Stimulated activated CD8-positive, alpha-beta memory T cell treated with anti-CD3 and anti-CD28 coated beads, Interleukin-2, amount 100 ng/mL, for 1 hour (primary cell): ENCODE measurements at regions not wholly inside any gene's neighbourhood (a gene's known extent, or its start where the extent isn't known, plus 50 kb on each side); places are given as distances from the start of the nearest gene placed in this dataset.
"Not testable (repeated sequence)": the region's sequence is repeated elsewhere in the genome, so short reads cannot be mapped to it uniquely, and the experiment has no call there.

ENCODE experiments used
- DNase-seq, 2 donors: peaks; one replicate each; pipeline ENCODE4 v3.0.0-alpha.2; 2020; ENCODE audit warnings: low read depth in 2 of 2

GRCh38 chr12:107826276-107826675 lies 51.8 kb downstream of the ASCL4 start:
- no peak for DNase-seq

- no peak for DNase-seq
Observed at GRCh38 chr12:107829271-107829670, 54.8 kb downstream of the ASCL4 start.

- no peak for DNase-seq
Observed at GRCh38 chr12:107832441-107832840, 57.9 kb downstream of the ASCL4 start.

- no peak for DNase-seq
Observed at GRCh38 chr12:107840186-107840585, 65.7 kb downstream of the ASCL4 start.

DNA sequence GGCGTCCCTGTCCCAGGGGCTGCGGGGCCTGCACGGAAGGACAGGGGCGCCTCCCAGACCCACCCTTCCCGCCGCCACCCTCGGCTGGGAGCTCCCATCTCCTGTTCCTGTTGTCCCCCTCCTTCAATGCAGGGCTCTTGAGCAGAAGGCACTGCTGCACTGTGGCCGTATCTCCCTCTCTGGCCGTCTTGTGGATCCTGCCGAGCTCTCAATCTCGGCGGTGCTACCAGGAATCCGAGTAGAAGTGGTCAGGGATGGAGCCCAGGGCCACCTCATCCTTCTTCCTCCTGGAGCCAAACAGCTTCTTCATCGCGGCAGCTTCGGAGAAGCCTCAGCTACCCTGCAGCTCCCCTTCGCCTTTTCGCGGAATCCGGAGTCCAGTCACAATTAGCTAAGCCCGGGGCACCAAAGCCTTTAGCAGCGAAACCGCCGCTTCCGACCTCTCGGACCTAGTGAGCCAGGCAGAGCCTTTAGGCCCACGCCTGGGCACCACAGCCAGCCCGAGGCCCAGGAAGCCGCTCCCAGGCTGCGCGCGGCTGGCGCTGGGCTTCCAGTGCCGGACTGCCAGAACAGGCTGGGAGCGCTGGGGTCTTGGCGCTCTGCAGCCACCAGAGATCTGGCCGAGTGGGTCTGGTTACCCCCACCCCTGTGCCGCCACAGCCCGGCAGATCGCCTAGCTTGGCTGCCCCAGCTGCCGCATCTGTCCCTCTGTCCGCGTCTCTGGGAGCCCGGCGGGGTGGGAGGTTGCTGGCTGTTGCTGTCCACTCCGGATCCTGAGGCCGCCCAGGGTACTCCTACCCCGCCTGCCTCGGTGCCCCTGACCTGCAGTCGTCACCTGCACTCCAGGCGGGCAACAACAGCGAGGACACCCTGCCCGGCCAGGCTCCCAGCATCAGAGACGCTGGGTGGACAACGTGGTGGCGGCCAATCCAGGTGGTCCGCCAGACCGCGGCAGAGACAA lies 69.1 kb downstream of the ASCL4 start:
- DNase-seq, result no peak

GRCh38 chr12:107844312-107844921 lies 69.9 kb downstream of the ASCL4 start:
- DNase-seq, result no peak

- DNase-seq, result no peak
Observed at GRCh38 chr12:107845226-107845979, 70.9 kb downstream of the ASCL4 start.

DNA sequence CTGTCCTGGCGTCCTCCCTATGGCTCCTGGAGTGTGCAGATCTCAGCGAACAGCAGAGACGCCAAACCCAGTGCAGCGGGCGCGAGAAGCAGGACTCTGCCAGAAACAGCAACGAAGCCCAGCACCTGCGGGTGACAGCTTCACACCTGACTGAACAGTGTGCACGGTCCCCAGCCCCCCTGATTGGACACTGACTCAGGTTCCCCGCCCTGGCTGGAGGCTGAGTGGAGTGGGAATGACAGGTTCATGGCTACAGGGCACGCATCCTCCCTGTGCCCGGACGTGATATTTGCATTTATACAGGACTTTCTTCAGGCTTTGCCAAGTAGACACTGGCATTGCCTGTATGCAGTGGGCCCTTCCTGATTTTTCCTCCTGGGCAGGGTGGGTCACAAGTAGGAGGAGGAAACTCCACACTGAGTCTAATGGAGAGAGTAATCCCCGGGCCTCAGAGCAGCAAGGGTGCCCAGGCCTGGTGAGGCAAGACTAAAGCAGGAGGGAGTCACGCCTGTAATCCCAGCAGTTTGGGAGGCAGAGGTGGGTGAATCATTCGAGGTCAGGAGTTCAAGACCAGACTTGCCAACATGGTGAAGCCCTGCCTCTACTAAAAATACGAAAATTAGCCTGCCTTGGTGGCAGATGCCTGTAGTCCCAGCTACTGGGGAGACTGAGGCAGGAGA lies 71.6 kb downstream of the ASCL4 start:
- no peak for DNase-seq

DNA sequence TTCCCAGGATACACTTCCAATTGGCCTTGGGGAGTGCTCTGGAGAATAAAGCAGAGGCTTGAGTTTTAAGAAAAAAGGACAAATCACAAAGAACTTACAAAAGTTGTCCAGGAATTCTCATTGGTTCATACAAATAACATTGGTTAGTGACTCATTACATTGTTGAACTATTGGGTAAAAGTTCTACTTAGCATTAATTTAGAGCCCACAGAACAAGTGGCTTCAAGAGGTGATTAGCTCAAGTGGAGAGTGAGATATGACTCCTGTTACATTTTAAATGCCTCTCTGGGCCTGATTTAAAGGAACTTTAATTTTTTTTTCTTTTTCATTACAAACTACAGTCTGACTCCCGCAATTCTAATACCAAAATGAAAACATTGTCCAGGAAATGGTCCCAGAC lies 72.9 kb downstream of the ASCL4 start:
- no peak for DNase-seq

GRCh38 chr12:107847830-107848229 lies 73.3 kb downstream of the ASCL4 start:
- no peak for DNase-seq

- no peak for DNase-seq
Observed at GRCh38 chr12:107853479-107853878, 79.0 kb downstream of the ASCL4 start.

- no peak for DNase-seq
Observed at GRCh38 chr12:107855471-107855870, 81.0 kb downstream of the ASCL4 start.

GRCh38 chr12:107856096-107856495 lies 81.6 kb downstream of the ASCL4 start:
- no peak for DNase-seq

- no peak for DNase-seq
Observed at GRCh38 chr12:107857191-107857590, 82.7 kb downstream of the ASCL4 start.

GRCh38 chr12:107859367-107859766 lies 84.9 kb downstream of the ASCL4 start:
- DNase-seq, result no peak

- no peak for DNase-seq
Observed at GRCh38 chr12:107864235-107864634, 89.7 kb downstream of the ASCL4 start.

- DNase-seq, result not testable (repeated sequence)
Observed at GRCh38 chr12:107864727-107865126, 90.2 kb downstream of the ASCL4 start.

- no peak for DNase-seq
Observed at GRCh38 chr12:107873223-107873622, 98.7 kb downstream of the ASCL4 start.

- DNase-seq, result no peak
Observed at GRCh38 chr12:107875786-107876185, 101.3 kb downstream of the ASCL4 start.

DNA sequence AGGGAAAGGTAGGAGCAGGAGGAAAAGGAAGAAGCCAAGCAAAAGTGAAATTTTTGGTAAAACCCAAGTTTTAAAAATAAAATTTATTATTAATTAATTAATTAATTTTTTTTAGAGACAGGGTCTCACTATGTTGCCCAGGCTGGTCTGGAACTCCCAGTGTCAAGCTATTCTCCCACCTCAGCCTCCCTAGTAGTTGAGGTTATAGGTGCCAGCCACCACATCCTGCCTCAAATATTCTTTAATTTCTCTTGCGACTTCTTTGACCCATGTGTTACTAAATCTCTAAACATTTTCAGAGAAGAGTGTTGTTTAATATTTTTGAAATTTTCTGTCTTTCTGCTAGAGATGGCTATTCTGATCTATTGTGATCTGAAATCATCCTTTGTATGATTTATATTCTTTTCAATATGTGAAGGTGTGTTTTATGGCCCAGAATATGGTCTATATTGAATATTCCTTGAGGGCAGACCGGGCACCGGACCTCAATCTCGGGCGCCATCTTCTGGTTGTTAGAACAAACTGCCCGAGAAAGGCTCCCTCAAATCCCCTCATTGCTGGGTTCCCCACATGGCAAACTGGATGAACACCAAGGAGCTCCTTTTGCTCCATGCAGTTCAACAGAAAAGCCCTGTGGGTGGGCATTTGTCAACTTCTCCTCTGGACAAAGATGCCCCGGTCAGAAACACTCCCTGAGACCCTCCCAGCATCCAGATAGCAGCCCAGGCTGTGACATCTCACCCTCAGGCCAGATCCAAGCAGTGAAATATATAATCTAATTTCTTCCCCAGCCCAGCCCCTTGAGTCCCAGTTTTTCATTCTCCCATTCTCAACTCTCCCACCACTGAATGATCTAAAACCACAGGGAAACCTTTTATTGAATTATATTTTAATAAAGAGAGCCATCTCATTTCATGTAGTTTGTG lies 110.5 kb downstream of the ASCL4 start:
- no peak for DNase-seq

DNA sequence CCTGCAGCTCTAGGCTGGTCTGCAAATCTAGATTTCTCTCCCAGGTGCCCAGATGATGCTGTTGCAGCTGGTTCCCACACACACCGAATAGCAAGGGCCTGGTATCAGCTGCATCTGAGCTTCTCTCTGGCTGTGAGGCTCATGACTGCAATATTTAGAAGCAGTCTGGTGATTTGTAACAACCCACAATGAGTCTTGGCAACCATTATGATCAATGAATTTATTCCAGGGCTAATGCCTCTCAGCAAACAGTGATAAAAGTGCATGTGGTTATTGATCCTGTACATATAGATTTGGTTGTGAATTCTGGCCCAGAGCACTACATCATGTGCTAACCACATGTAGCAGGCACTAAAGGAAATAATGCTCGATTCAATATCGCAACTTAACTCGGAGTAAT lies 114.3 kb downstream of the ASCL4 start:
- no peak for DNase-seq
